A673 (cell line): ENCODE measurements at regions not wholly inside any gene's neighbourhood (a gene's known extent, or its start where the extent isn't known, plus 50 kb on each side); places are given as distances from the start of the nearest gene placed in this dataset.

Experiments used
- EZH2 ChIP-seq: fragments of 200-600 bp; sonication (generic); IDR thresholded peaks from 2 replicates; pipeline ENCODE4 v1.6.1; 2017; ENCODE audit warnings: borderline replicate concordance, low read depth, mild to moderate bottlenecking, mixed read lengths, antibody characterized with exemption, low read length; ENCODE audit not compliant: poor library complexity, severe bottlenecking
- TF ChIP-seq, protein P1 (sequence below): fragments of 300-800, 200-600 bp; sonication (generic); conservative IDR thresholded peaks from 2 replicates; pipeline ENCODE4 v1.5.1; 2017; ENCODE audit warnings: low read depth, mild to moderate bottlenecking, antibody characterized with exemption, low read length, moderate library complexity, mixed read lengths

DNA sequence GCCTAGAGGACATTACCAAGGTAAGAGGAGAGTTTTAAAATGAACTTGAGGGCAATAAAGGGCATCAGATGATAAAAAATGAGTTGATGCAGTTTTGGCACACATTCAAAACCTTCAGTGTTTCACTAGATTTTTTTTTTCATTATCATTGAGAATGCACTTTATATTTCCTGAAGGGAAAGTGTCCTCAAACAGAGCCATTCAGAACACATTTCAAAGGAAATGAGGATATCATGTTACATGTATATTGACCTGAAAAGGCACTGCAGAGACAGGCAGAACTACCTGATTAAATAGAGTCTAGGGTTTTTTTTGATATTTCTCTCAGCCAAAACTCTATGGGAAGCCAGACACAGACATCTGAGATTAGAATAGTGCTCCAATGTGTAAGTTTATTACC is 454.0 kb downstream of the NEBL start:
- TF ChIP-seq, protein P1, sequence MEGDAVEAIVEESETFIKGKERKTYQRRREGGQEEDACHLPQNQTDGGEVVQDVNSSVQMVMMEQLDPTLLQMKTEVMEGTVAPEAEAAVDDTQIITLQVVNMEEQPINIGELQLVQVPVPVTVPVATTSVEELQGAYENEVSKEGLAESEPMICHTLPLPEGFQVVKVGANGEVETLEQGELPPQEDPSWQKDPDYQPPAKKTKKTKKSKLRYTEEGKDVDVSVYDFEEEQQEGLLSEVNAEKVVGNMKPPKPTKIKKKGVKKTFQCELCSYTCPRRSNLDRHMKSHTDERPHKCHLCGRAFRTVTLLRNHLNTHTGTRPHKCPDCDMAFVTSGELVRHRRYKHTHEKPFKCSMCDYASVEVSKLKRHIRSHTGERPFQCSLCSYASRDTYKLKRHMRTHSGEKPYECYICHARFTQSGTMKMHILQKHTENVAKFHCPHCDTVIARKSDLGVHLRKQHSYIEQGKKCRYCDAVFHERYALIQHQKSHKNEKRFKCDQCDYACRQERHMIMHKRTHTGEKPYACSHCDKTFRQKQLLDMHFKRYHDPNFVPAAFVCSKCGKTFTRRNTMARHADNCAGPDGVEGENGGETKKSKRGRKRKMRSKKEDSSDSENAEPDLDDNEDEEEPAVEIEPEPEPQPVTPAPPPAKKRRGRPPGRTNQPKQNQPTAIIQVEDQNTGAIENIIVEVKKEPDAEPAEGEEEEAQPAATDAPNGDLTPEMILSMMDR, result no peak
- no peak for TF ChIP-seq EZH2
